Type B pancreatic cell (in vitro differentiated cells): ENCODE measurements at regions not wholly inside any gene's neighbourhood (a gene's known extent, or its start where the extent isn't known, plus 50 kb on each side); places are given as distances from the start of the nearest gene placed in this dataset.

Experiments
- DNase-seq: peaks from one replicate; pipeline ENCODE4 v3.0.0; 2021; ENCODE audit warnings: mixed read lengths; ENCODE audit not compliant: unreplicated experiment; ENCODE audit errors: extremely low spot score
- H3K27ac Mint-ChIP-seq: 2 replicates; pipeline ENCODE4 v1.8.0; 2021; ENCODE audit warnings: mild to moderate bottlenecking, mixed read lengths
- H3K27me3 Mint-ChIP-seq: 2 replicates; pipeline ENCODE4 v1.8.0; 2021; ENCODE audit warnings: mixed read lengths
- H3K36me3 Mint-ChIP-seq: 2 replicates; pipeline ENCODE4 v1.8.0; 2021; ENCODE audit warnings: mixed read lengths
- H3K4me1 Mint-ChIP-seq: one replicate; pipeline ENCODE4 v1.8.0; 2021; ENCODE audit warnings: mixed read lengths; ENCODE audit not compliant: unreplicated experiment
- H3K4me3 Mint-ChIP-seq: 2 replicates; pipeline ENCODE4 v1.8.0; 2021; ENCODE audit warnings: mild to moderate bottlenecking, mixed read lengths
- H3K9me3 Mint-ChIP-seq: 2 replicates; pipeline ENCODE4 v1.8.0; 2021; ENCODE audit warnings: mixed read lengths
- CTCF ChIP-seq: fragments of 200-600 bp; sonication (generic); conservative IDR thresholded peaks from 2 replicates; pipeline ENCODE4 v1.5.0; 2021; ENCODE audit warnings: antibody characterized with exemption, mild to moderate bottlenecking

GRCh38 chr2:193506035-193506434 lies 1311.3 kb upstream of the TMEFF2 start:
- Mint-ChIP-seq H3K4me1 (peaks cover 8% of the 10 kb centered on the region), H3K9me3 (no peaks in the 10 kb centered on the region), H3K27ac (no peak overlapping the region), H3K27me3 (no peaks in the 10 kb centered on the region), H3K4me3 (no peak overlapping the region), H3K36me3 (no peaks in the 10 kb centered on the region)
- TF ChIP-seq CTCF, result no peak
- no peak for DNase-seq

GRCh38 chr2:193505620-193506019 lies 1310.9 kb upstream of the TMEFF2 start:
- Mint-ChIP-seq H3K4me1 (peaks cover 8% of the 10 kb centered on the region), H3K9me3 (no peaks in the 10 kb centered on the region), H3K27me3 (no peaks in the 10 kb centered on the region), H3K36me3 (no peaks in the 10 kb centered on the region), H3K4me3 (no peak overlapping the region), H3K27ac (no peak overlapping the region)
- no peak for DNase-seq
- TF ChIP-seq CTCF, result no peak

GRCh38 chr2:193502363-193503035 lies 1307.8 kb upstream of the TMEFF2 start:
- Mint-ChIP-seq H3K36me3 (no peaks in the 10 kb centered on the region), H3K27me3 (no peaks in the 10 kb centered on the region), H3K9me3 (no peaks in the 10 kb centered on the region), H3K4me1 (peaks cover 8% of the 10 kb centered on the region), H3K27ac (peak overlapping the region; percentile 85), H3K4me3 (peak overlapping the region; percentile 90)
- DNase-seq, result peak; percentile 74
- TF ChIP-seq CTCF, result peak; percentile 61

GRCh38 chr2:193496786-193497185 lies 1302.1 kb upstream of the TMEFF2 start:
- TF ChIP-seq CTCF, result no peak
- no peak for DNase-seq
- Mint-ChIP-seq H3K4me1 (no peaks in the 10 kb centered on the region), H3K27me3 (no peaks in the 10 kb centered on the region), H3K9me3 (no peaks in the 10 kb centered on the region), H3K27ac (no peak overlapping the region), H3K4me3 (no peak overlapping the region), H3K36me3 (no peaks in the 10 kb centered on the region)

GRCh38 chr2:193482557-193482956 lies 1287.8 kb upstream of the TMEFF2 start:
- Mint-ChIP-seq H3K4me3 (no peak overlapping the region), H3K4me1 (no peaks in the 10 kb centered on the region), H3K36me3 (no peaks in the 10 kb centered on the region), H3K9me3 (peaks cover 5% of the 10 kb centered on the region), H3K27ac (no peak overlapping the region), H3K27me3 (no peaks in the 10 kb centered on the region)
- no peak for TF ChIP-seq CTCF
- no peak for DNase-seq

- TF ChIP-seq CTCF, result no peak
- Mint-ChIP-seq H3K27ac (no peak overlapping the region), H3K27me3 (no peaks in the 10 kb centered on the region), H3K36me3 (no peaks in the 10 kb centered on the region), H3K4me3 (no peak overlapping the region), H3K9me3 (no peaks in the 10 kb centered on the region), H3K4me1 (no peaks in the 10 kb centered on the region)
- no peak for DNase-seq
Measured at GRCh38 chr2:193480187-193480586, 1285.5 kb upstream of the TMEFF2 start.
